ENCODE measurements at regions not wholly inside any gene's neighbourhood (a gene's known extent, or its start where the extent isn't known, plus 50 kb on each side); places are given as distances from the start of the nearest gene placed in this dataset.

- CTCF ChIA-PET: no interaction called here
- POLR2A ChIA-PET: no interaction called here
- Mint-ChIP-seq H3K27me3 (ENCODE audit: insufficient read depth, unreplicated experiment) (no peaks in the 10 kb centered on the region), H3K27ac (ENCODE audit: low read depth, unreplicated experiment) (no peak overlapping the region), H3K4me1 (ENCODE audit: insufficient read depth, unreplicated experiment) (no peaks in the 10 kb centered on the region), H3K4me3 (ENCODE audit: unreplicated experiment) (no peak overlapping the region), H3K36me3 (ENCODE audit: insufficient read depth, unreplicated experiment) (no peaks in the 10 kb centered on the region), H3K9me3 (ENCODE audit: unreplicated experiment) (peaks cover under 1% of the 10 kb centered on the region)
- no TSS peak for BruUV-seq (replicated peaks)
- TF ChIP-seq CTCF (IDR thresholded peaks at IDR 0.05; ENCODE audit: unreplicated experiment): no peak
- intact Hi-C loops (cut with micrococcal nuclease): no loop called here
- no peak for DNase-seq (ENCODE audit: unreplicated experiment)
Observed at GRCh38 chr13:82224806-82225205, 1657.5 kb downstream of the SLITRK1 start.

- POLR2A ChIA-PET: no interaction called here
- intact Hi-C loops (cut with micrococcal nuclease): no loop called here
Observed at GRCh38 chr13:82221621-82222020, 1660.7 kb downstream of the SLITRK1 start.

GRCh38 chr13:82220641-82221040, 1661.6 kb downstream of the SLITRK1 start:
- POLR2A ChIA-PET: interaction anchor here (0.6 kb wide), 1 partner anchor 386 kb away, joined by 4 read pairs; no protein-coding TSS in a partner anchor
- BruUV-seq (replicated peaks): no TSS peak

More at GRCh38 chr13:82221621-82222020, 1660.7 kb downstream of the SLITRK1 start:
- Mint-ChIP-seq H3K36me3 (ENCODE audit: insufficient read depth, unreplicated experiment) (no peaks in the 10 kb centered on the region), H3K27me3 (ENCODE audit: insufficient read depth, unreplicated experiment) (no peaks in the 10 kb centered on the region), H3K27ac (ENCODE audit: low read depth, unreplicated experiment) (no peak overlapping the region), H3K4me3 (ENCODE audit: unreplicated experiment) (no peak overlapping the region), H3K4me1 (ENCODE audit: insufficient read depth, unreplicated experiment) (no peaks in the 10 kb centered on the region), H3K9me3 (ENCODE audit: unreplicated experiment) (peaks cover 2% of the 10 kb centered on the region)
- CTCF ChIA-PET: no interaction called here
- no peak for DNase-seq (ENCODE audit: unreplicated experiment)
- TF ChIP-seq CTCF (IDR thresholded peaks at IDR 0.05; ENCODE audit: unreplicated experiment): no peak
- BruUV-seq (replicated peaks): no TSS peak

GRCh38 chr13:82216165-82216564, 1666.1 kb downstream of the SLITRK1 start:
- BruUV-seq (replicated peaks): no TSS peak
- ChIA-PET CTCF (no interaction called here), POLR2A (interaction anchor here (0.7 kb wide), 1 partner anchor 492 kb away, joined by 3 read pairs; no protein-coding TSS in a partner anchor)
- Mint-ChIP-seq H3K4me1 (ENCODE audit: insufficient read depth, unreplicated experiment) (no peaks in the 10 kb centered on the region), H3K27ac (ENCODE audit: low read depth, unreplicated experiment) (no peak overlapping the region), H3K36me3 (ENCODE audit: insufficient read depth, unreplicated experiment) (no peaks in the 10 kb centered on the region), H3K27me3 (ENCODE audit: insufficient read depth, unreplicated experiment) (no peaks in the 10 kb centered on the region), H3K4me3 (ENCODE audit: unreplicated experiment) (no peak overlapping the region), H3K9me3 (ENCODE audit: unreplicated experiment) (peaks cover 19% of the 10 kb centered on the region)
- no peak for DNase-seq (ENCODE audit: unreplicated experiment)
- intact Hi-C loops (cut with micrococcal nuclease): no loop called here
- no peak for TF ChIP-seq CTCF (IDR thresholded peaks at IDR 0.05; ENCODE audit: unreplicated experiment)

More at GRCh38 chr13:82220641-82221040, 1661.6 kb downstream of the SLITRK1 start:
- no peaks in the 10 kb centered on the region for H3K36me3 Mint-ChIP-seq (ENCODE audit: insufficient read depth, unreplicated experiment)
- TF ChIP-seq CTCF (IDR thresholded peaks at IDR 0.05; ENCODE audit: unreplicated experiment): no peak
- no peaks in the 10 kb centered on the region for H3K4me1 Mint-ChIP-seq (ENCODE audit: insufficient read depth, unreplicated experiment)
- H3K9me3 Mint-ChIP-seq (ENCODE audit: unreplicated experiment): peaks cover 7% of the 10 kb centered on the region
- no peak overlapping the region for H3K27ac Mint-ChIP-seq (ENCODE audit: low read depth, unreplicated experiment)
- CTCF ChIA-PET: no interaction called here
- no peak overlapping the region for H3K4me3 Mint-ChIP-seq (ENCODE audit: unreplicated experiment)
- intact Hi-C loops (cut with micrococcal nuclease): no loop called here
- H3K27me3 Mint-ChIP-seq (ENCODE audit: insufficient read depth, unreplicated experiment): no peaks in the 10 kb centered on the region
- no peak for DNase-seq (ENCODE audit: unreplicated experiment)
